ENCODE measurements at regions not wholly inside any gene's neighbourhood (a gene's known extent, or its start where the extent isn't known, plus 50 kb on each side); places are given as distances from the start of the nearest gene placed in this dataset.
"Not testable (repeated sequence)": the region's sequence is repeated elsewhere in the genome, so short reads cannot be mapped to it uniquely, and the experiment has no call there.

- peak; percentile 90 for DNase-seq (ENCODE audit: low read depth)
These were observed 137.2 kb downstream of the TRIM43 start for GRCh38 chr2:95728878-95729596.

GRCh38 chr2:95729597-95729955, 137.8 kb downstream of the TRIM43 start:
- DNase-seq (ENCODE audit: low read depth): no peak

GRCh38 chr2:95730813-95731212, 139.0 kb downstream of the TRIM43 start:
- DNase-seq (ENCODE audit: low read depth): no peak

- no peak for DNase-seq (ENCODE audit: low read depth)
These were observed 143.4 kb downstream of the TRIM43 start for GRCh38 chr2:95734976-95735890.

GRCh38 chr2:95738301-95738700, 146.5 kb downstream of the TRIM43 start:
- DNase-seq (ENCODE audit: low read depth): no peak

GRCh38 chr2:95752126-95752525, 160.3 kb downstream of the TRIM43 start:
- not testable (repeated sequence) for DNase-seq (ENCODE audit: low read depth)

GRCh38 chr2:95753812-95754211, 162.0 kb downstream of the TRIM43 start:
- DNase-seq (ENCODE audit: low read depth): peak; percentile 10

GRCh38 chr2:95754213-95754612, 162.4 kb downstream of the TRIM43 start:
- DNase-seq (ENCODE audit: low read depth): not testable (repeated sequence)

- not testable (repeated sequence) for DNase-seq (ENCODE audit: low read depth)
These were observed 163.2 kb downstream of the TRIM43 start for GRCh38 chr2:95754819-95755563.

GRCh38 chr2:95755956-95756669, 164.3 kb downstream of the TRIM43 start:
- not testable (repeated sequence) for DNase-seq (ENCODE audit: low read depth)

GRCh38 chr2:95757988-95758387, 166.2 kb downstream of the TRIM43 start:
- no peak for DNase-seq (ENCODE audit: low read depth)

GRCh38 chr2:95759481-95760246, 167.9 kb downstream of the TRIM43 start:
- DNase-seq (ENCODE audit: low read depth): no peak

- DNase-seq (ENCODE audit: low read depth): peak; percentile 88
These were observed 169.2 kb downstream of the TRIM43 start for GRCh38 chr2:95760806-95761525.

- no peak for DNase-seq (ENCODE audit: low read depth)
These were observed 169.8 kb downstream of the TRIM43 start for GRCh38 chr2:95761556-95761955.

GRCh38 chr2:95762023-95763021, 170.5 kb downstream of the TRIM43 start:
- DNase-seq (ENCODE audit: low read depth): not testable (repeated sequence)

- not testable (repeated sequence) for DNase-seq (ENCODE audit: low read depth)
These were observed 171.3 kb downstream of the TRIM43 start for GRCh38 chr2:95763074-95763473.

GRCh38 chr2:95764966-95765365, 173.2 kb downstream of the TRIM43 start:
- DNase-seq (ENCODE audit: low read depth): not testable (repeated sequence)

GRCh38 chr2:95765925-95766910, 174.4 kb downstream of the TRIM43 start:
- not testable (repeated sequence) for DNase-seq (ENCODE audit: low read depth)

Measured in ELR (cell line).